Left lung (tissue), 4 donors: ENCODE measurements at regions not wholly inside any gene's neighbourhood (a gene's known extent, or its start where the extent isn't known, plus 50 kb on each side); places are given as distances from the start of the nearest gene placed in this dataset.

Source experiments
- ATAC-seq: fragments of 200-7000 bp; cut with Tn5 transposase; one replicate; pipeline ENCODE4 v1.9.1; 2020; ENCODE audit warnings: moderate library complexity
- DNase-seq, 4 donors: peaks; one replicate each; pipeline ENCODE4 v3.0.0-alpha.2; 2013 to 2020
- H3K27ac ChIP-seq, 2 donors: fragments of 200-600 bp; sonication (generic) in 1 of 2; one replicate each; pipeline versions ENCODE4 v1.5.0 to v1.8.0; 2020 to 2021
- H3K27me3 ChIP-seq, 2 donors: fragments of 200-600 bp; sonication (generic) in 1 of 2; one replicate each; pipeline versions ENCODE4 v1.5.0 to v1.8.0; 2020 to 2021
- H3K36me3 ChIP-seq, 2 donors: fragments of 200-600 bp; sonication (generic) in 1 of 2; one replicate each; pipeline versions ENCODE4 v1.5.0 to v1.8.0; 2020 to 2021
- H3K4me1 ChIP-seq, 2 donors: fragments of 200-600 bp; one replicate each; pipeline ENCODE4 v1.8.0; 2021
- H3K4me3 ChIP-seq, 2 donors: fragments of 200-600 bp; sonication (generic) in 1 of 2; one replicate each; pipeline versions ENCODE4 v1.5.0 to v1.8.0; 2020 to 2021; ENCODE audit warnings: mild to moderate bottlenecking in 1 of 2
- H3K9me3 ChIP-seq, 2 donors: fragments of 200-600 bp; sonication (generic) in 1 of 2; one replicate each; pipeline versions ENCODE4 v1.5.0 to v1.8.0; 2020 to 2021
- intact Hi-C, 2 donors: fragments of 100-400 bp; cut with DNase I; formaldehyde crosslinking; loops; one replicate each; pipeline versions ENCODE4 v1.11.2 to v1.14.2; 2022
- TF ChIP-seq, protein P1 (sequence below), 2 donors: fragments of 200-600 bp; sonication (generic) in 1 of 2; IDR thresholded peaks; one replicate each; pipeline versions ENCODE4 v1.5.0 to v1.8.0; 2021; ENCODE audit warnings: antibody characterized with exemption in 2 of 2
- donor health status: DM: no; HTN: yes; CAD: no.
- donor health status: DM: no; HTN: no; CAD: no.

DNA sequence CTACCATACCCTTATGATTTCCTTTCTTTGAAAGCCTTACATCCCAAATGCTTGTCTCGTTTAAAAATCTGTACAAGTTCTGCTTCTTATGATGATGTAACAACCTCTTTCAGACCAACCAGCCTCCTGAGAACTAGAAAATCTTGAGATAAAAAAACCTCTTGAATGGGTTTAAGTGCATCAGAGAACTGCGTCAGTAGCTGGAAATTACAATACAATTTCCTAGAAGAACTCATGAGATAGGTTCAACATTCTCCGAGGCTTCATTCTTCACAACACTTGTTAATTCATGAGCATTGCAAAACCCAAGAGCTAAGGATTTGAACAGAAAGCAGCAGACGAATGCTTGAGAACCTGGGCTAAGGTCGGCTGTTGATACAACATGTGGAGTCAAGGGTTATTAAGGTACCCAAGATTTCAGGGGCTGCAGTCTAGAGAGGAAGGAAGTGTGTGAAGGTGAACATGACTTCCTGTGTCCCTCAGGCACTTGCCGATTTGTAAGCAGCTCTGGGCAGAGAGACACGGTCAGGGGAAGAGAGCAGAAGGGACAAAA is 286.0 kb downstream of the ICE1 start:
- Histone ChIP-seq H3K36me3 (no peaks in the 10 kb centered on the region), H3K4me1 (no peaks in the 10 kb centered on the region), H3K27me3 (no peaks in the 10 kb centered on the region), H3K4me3 (no peak overlapping the region), H3K27ac (no peak overlapping the region), H3K9me3 (no peaks in the 10 kb centered on the region)
- TF ChIP-seq, protein P1, sequence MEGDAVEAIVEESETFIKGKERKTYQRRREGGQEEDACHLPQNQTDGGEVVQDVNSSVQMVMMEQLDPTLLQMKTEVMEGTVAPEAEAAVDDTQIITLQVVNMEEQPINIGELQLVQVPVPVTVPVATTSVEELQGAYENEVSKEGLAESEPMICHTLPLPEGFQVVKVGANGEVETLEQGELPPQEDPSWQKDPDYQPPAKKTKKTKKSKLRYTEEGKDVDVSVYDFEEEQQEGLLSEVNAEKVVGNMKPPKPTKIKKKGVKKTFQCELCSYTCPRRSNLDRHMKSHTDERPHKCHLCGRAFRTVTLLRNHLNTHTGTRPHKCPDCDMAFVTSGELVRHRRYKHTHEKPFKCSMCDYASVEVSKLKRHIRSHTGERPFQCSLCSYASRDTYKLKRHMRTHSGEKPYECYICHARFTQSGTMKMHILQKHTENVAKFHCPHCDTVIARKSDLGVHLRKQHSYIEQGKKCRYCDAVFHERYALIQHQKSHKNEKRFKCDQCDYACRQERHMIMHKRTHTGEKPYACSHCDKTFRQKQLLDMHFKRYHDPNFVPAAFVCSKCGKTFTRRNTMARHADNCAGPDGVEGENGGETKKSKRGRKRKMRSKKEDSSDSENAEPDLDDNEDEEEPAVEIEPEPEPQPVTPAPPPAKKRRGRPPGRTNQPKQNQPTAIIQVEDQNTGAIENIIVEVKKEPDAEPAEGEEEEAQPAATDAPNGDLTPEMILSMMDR (IDR thresholded peaks at IDR 0.05), result no peak
- intact Hi-C loops, result no loop called here
- no peak for DNase-seq
- ATAC-seq, result peak; percentile 83

DNA sequence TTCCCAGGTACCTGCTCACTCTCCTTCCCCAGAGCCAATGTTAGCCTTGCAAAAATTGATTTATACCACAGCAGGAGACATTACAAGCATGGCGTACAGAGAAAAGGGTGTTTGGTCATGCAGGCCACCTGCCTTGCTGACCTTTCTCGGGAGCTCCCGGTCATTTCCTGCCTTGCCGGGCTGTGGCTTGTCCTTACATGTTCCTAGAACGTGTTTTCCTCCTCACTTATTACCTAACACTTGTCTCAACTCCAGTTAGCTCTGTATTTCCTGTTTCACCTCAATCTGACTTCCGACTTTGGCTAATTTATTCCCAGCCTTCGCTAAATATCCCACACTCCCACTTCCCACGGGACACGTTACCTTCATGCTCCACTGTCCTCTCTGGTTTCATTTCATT is 282.5 kb downstream of the ICE1 start:
- H3K4me3 ChIP-seq, result no peak overlapping the region
- ATAC-seq, result no peak
- H3K27me3 ChIP-seq, result no peaks in the 10 kb centered on the region
- H3K27ac ChIP-seq, result no peak overlapping the region
- DNase-seq, result no peak
- no peaks in the 10 kb centered on the region for H3K36me3 ChIP-seq
- H3K4me1 ChIP-seq, result no peaks in the 10 kb centered on the region
- intact Hi-C loops, result no loop called here
- no peaks in the 10 kb centered on the region for H3K9me3 ChIP-seq
- TF ChIP-seq, protein P1 (IDR thresholded peaks at IDR 0.05), result no peak

DNA sequence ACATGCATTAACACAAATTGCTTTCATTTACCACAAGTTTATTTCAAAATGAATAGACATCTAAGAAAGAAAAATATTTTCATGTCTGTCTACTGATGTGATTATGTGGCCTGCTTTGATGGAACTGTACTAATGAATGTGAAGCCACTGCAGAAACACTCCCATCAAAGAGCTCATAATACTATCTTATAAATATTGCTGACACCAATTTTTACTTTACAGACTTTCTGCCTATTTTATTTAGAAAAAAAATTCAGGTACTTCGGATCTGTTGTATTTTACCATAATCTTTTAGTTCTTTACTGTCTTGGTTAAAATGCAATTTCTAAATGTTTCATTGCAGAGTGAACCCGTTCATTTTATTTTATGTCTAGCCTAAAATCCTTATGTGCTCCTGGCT is 281.9 kb downstream of the ICE1 start:
- intact Hi-C loops, result no loop called here
- Histone ChIP-seq H3K27ac (no peak overlapping the region), H3K9me3 (no peaks in the 10 kb centered on the region), H3K4me1 (no peaks in the 10 kb centered on the region), H3K36me3 (no peaks in the 10 kb centered on the region), H3K27me3 (no peaks in the 10 kb centered on the region), H3K4me3 (no peak overlapping the region)
- ATAC-seq (no peak), DNase-seq (no peak)
- TF ChIP-seq, protein P1 (IDR thresholded peaks at IDR 0.05), result no peak

DNA sequence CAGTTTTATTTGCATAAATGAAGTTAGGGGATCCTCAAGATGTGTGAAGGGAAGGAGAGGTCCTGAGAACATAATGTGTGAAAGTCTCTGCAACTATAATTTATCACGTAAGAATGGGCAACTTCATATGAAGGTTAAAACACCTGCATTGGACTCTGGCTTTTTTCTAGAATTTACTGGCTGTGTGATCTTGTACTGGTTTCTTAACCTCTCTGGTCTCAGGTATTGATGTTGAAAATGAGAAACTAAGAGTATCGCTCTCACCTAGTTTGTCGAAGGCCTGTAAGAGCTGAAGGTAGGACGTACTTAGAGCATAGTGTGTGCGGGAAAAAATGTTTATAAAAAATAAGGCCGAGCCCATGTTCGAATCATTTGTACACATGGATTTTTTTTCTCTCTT is 280.5 kb downstream of the ICE1 start:
- H3K9me3 ChIP-seq, result no peaks in the 10 kb centered on the region
- no peaks in the 10 kb centered on the region for H3K4me1 ChIP-seq
- H3K36me3 ChIP-seq, result no peaks in the 10 kb centered on the region

DNA sequence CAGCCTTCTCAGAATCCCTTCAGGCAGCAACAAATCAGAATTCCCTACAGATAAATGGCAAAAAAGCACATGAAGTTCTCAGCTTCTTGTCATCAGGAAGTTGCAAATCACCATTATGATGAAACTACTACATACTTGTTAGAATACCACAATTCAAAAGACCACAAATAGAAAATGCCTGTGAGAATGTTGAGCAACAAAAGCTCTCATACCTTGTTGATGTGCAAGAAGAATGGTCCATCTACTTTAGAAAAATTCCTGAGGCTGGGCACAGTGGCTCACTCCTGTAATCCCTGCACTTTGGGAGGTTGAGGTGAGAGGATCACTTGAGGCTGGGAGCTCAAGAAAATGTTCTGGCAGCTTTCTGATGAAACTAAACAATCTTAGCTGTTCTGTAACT is 278.1 kb downstream of the ICE1 start:
- Histone ChIP-seq H3K4me3 (no peak overlapping the region), H3K27me3 (no peaks in the 10 kb centered on the region), H3K9me3 (peaks cover 0 to 11% of the 10 kb centered on the region in 2 donors), H3K4me1 (no peaks in the 10 kb centered on the region), H3K27ac (no peak overlapping the region), H3K36me3 (no peaks in the 10 kb centered on the region)
- no peak for DNase-seq
- ATAC-seq, result no peak
- TF ChIP-seq, protein P1 (IDR thresholded peaks at IDR 0.05), result no peak
- intact Hi-C loops, result no loop called here

More for the DNA sequence above, 280.5 kb downstream of the ICE1 start:
- intact Hi-C loops, result no loop called here
- TF ChIP-seq, protein P1 (IDR thresholded peaks at IDR 0.05), result no peak
- Histone ChIP-seq H3K27me3 (no peaks in the 10 kb centered on the region), H3K27ac (no peak overlapping the region), H3K4me3 (no peak overlapping the region)
- ATAC-seq (no peak), DNase-seq (no peak)
